Neural crest cell (in vitro differentiated cells): ENCODE measurements at regions not wholly inside any gene's neighbourhood (a gene's known extent, or its start where the extent isn't known, plus 50 kb on each side); places are given as distances from the start of the nearest gene placed in this dataset.
A peak's percentile ranks its signal among the peaks of the same experiment; 100 is the strongest.

Source experiments
- DNase-seq: peaks from one replicate; pipeline ENCODE4 v3.0.0; 2021; ENCODE audit warnings: low read depth, mixed read lengths, low spot score
- H3K27ac Mint-ChIP-seq: one replicate; pipeline ENCODE4 v1.8.0; 2021; ENCODE audit warnings: mild to moderate bottlenecking, mixed read lengths; ENCODE audit not compliant: unreplicated experiment
- H3K27me3 Mint-ChIP-seq: 2 replicates; pipeline ENCODE4 v1.8.0; 2021; ENCODE audit warnings: low read depth, mild to moderate bottlenecking, mixed read lengths
- H3K36me3 Mint-ChIP-seq: 2 replicates; pipeline ENCODE4 v1.8.0; 2021; ENCODE audit warnings: low read depth, mild to moderate bottlenecking, mixed read lengths
- H3K4me1 Mint-ChIP-seq: 2 replicates; pipeline ENCODE4 v1.8.0; 2021; ENCODE audit warnings: mixed read lengths
- H3K4me3 Mint-ChIP-seq: one replicate; pipeline ENCODE4 v1.8.0; 2021; ENCODE audit warnings: mild to moderate bottlenecking, mixed read lengths
- H3K9me3 Mint-ChIP-seq: 2 replicates; pipeline ENCODE4 v1.8.0; 2021; ENCODE audit warnings: mixed read lengths
- CTCF ChIP-seq: fragments of 200-600 bp; sonication (generic); conservative IDR thresholded peaks from 2 replicates; pipeline ENCODE4 v1.5.0; 2021; ENCODE audit warnings: antibody characterized with exemption, mild to moderate bottlenecking

GRCh38 chr13:109880371-109881346 is 94.3 kb upstream of the IRS2 start:
- Mint-ChIP-seq H3K27me3 (no peaks in the 10 kb centered on the region), H3K4me1 (no peaks in the 10 kb centered on the region), H3K36me3 (no peaks in the 10 kb centered on the region), H3K27ac (peak overlapping the region; percentile 19), H3K9me3 (no peaks in the 10 kb centered on the region), H3K4me3 (no peak overlapping the region)
- DNase-seq = no peak
- TF ChIP-seq CTCF = no peak

DNA sequence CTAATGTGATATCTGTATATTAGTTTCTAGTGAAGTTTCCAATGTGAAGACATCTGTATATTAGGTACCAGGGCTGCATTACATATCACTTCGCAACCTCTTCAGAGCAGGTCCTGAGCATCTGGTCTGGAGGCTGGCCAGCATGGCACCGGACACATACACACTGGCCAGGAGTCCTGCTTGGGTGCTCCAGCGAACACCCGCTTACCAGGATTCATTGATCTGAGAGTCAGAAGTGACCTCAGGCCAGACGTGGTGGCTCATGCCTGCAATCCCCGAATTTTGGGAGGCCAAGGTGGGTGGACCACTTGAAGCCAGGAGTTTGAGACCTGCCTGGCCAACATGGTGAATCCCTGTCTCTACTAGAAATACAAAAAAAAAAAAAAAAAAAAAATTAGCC is 93.0 kb upstream of the IRS2 start:
- Mint-ChIP-seq H3K4me3 (no peak overlapping the region), H3K27me3 (no peaks in the 10 kb centered on the region)
- no peak for DNase-seq

GRCh38 chr13:109877809-109878208 is 91.4 kb upstream of the IRS2 start:
- H3K27me3 Mint-ChIP-seq = no peaks in the 10 kb centered on the region

More for the DNA sequence above, 93.0 kb upstream of the IRS2 start:
- TF ChIP-seq CTCF = no peak
- Mint-ChIP-seq H3K27ac (no peak overlapping the region), H3K4me1 (no peaks in the 10 kb centered on the region), H3K36me3 (no peaks in the 10 kb centered on the region), H3K9me3 (no peaks in the 10 kb centered on the region)

DNA sequence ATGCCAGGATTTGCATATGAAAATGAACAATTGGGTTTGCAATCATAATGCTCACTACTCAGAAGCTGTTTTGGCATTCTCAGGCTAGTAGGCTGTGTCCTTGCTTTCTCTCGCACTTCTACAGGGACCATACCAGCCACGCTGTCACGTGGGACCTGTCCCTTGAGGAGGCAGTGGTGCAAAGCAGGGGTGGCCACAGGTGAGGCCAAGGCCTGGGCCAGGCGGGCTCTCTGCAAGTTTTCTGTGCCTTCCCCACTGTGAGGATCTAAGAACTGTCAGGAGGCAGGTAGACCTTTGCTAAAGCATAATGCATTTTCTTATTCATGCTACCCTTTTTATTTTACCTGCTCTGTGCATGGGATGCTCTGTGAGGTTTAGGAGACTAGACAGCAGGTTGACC is 89.4 kb upstream of the IRS2 start:
- H3K4me1 Mint-ChIP-seq = no peaks in the 10 kb centered on the region
- no peaks in the 10 kb centered on the region for H3K9me3 Mint-ChIP-seq
- H3K27ac Mint-ChIP-seq = no peak overlapping the region
- H3K36me3 Mint-ChIP-seq = no peaks in the 10 kb centered on the region
- no peak for TF ChIP-seq CTCF
- H3K4me3 Mint-ChIP-seq = no peak overlapping the region
- DNase-seq = no peak
- H3K27me3 Mint-ChIP-seq = no peaks in the 10 kb centered on the region

More at GRCh38 chr13:109877809-109878208, 91.4 kb upstream of the IRS2 start:
- DNase-seq = no peak
- H3K36me3 Mint-ChIP-seq = no peaks in the 10 kb centered on the region
- no peak overlapping the region for H3K27ac Mint-ChIP-seq
- no peaks in the 10 kb centered on the region for H3K9me3 Mint-ChIP-seq
- H3K4me1 Mint-ChIP-seq = no peaks in the 10 kb centered on the region
- no peak overlapping the region for H3K4me3 Mint-ChIP-seq
- TF ChIP-seq CTCF = no peak

GRCh38 chr13:109874484-109875454 is 88.4 kb upstream of the IRS2 start:
- Mint-ChIP-seq H3K36me3 (no peaks in the 10 kb centered on the region), H3K27me3 (no peaks in the 10 kb centered on the region), H3K4me1 (no peaks in the 10 kb centered on the region), H3K9me3 (no peaks in the 10 kb centered on the region), H3K4me3 (no peak overlapping the region), H3K27ac (no peak overlapping the region)
- no peak for TF ChIP-seq CTCF
- DNase-seq = no peak
